Fibroblast of skin of left biceps (primary cell): ENCODE measurements at regions not wholly inside any gene's neighbourhood (a gene's known extent, or its start where the extent isn't known, plus 50 kb on each side); places are given as distances from the start of the nearest gene placed in this dataset.
"Not testable (repeated sequence)": the region's sequence is repeated elsewhere in the genome, so short reads cannot be mapped to it uniquely, and the experiment has no call there.

ENCODE experiments used
- DNase-seq, 2 experiments: peaks; one replicate each; pipeline ENCODE4 v3.0.0-alpha.2; 2013; ENCODE audit warnings: low read depth in 2 of 2

DNA sequence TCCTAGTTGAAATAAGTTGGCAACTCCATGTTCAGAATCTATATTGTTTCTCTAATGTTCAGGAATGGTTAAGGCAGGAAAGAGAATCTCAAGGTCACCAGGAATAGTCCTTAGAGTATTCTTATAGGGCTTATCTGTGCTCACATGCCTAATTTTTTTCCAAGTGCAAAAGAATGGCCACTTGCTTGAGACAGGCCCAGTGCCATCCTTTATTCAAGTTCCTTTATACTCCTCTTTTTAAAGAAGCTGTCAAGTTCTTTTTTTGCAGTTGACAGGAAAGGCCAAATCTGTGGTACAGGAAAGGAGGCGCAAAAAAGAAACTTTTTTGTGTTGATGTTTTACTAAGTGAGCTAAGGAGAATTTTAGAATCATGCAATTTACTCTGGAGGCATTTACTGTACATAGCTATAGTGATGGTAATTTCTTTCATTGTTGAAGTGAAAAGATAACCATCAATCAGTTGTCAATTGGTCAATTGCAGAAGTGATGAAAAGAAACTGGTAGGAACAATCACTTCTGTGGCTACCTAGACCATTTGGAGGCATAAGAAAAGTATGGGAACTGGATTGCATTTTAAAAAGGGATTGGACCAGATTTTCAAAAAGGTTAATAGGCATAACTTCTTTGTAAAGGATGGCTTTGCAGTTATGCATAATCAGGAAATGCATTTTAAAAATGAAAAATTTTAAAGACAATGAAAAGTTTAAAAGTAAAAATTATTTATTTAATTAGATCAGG, 102.5 kb upstream of the SOX2 start:
- DNase-seq = no peak

DNA sequence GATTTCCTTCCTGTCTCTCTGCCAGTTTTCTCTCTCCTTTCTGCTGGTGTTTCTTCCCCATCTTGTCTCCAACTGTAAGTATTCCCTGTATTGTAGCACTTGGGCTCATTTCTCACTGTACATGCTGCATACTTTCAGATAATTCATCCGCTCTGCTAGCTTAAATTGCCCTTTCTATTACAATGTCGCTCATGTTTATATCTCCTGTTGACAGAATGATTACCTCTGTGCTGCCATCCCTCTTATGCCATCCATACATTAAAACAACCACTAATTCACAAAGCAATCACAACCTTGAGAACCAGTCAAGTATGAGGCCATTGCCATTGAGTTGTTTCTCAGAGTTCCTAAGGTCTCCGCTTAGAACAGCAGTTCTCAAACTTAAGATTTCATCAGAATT, 107.5 kb upstream of the SOX2 start:
- DNase-seq = no peak

DNA sequence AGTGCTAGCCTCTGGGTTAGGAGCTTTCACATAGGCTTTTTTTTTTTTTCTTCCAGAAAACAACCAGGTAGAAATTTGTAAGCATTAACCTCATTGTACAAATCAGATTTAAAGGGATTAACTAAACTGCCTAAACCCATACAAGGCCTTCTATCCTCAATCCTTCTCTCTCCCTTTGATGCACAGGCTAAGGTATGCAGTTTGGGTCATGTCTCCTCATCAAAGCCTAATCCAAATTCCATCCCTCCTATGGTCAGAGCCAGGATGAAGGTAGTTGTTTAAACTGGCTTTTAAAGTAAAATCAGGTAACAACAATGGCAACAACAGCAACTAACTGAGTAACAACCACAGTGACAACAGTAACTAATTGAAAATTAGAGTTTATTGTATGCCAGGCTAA, 115.6 kb upstream of the SOX2 start:
- DNase-seq = no peak

DNA sequence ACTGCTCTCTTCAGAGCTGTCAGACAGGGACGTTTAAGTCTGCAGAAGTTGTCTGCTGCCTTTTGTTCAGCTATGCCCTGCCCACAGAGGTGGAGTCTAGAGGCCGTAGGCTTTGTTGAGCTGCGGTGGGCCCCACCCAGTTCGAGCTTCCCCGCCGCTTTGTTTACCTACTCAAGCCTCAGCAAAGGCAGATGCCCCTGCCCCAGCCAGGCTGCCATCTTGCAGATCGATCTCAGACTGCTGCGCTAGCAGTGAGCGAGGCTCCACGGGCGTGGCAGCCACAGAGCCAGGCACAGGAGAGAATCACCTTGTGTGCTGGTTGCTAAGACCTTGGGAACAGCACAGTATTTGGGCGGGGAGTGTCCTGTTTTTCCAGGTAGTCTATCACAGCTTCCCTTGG, 120.8 kb upstream of the SOX2 start:
- DNase-seq = not testable (repeated sequence)

DNA sequence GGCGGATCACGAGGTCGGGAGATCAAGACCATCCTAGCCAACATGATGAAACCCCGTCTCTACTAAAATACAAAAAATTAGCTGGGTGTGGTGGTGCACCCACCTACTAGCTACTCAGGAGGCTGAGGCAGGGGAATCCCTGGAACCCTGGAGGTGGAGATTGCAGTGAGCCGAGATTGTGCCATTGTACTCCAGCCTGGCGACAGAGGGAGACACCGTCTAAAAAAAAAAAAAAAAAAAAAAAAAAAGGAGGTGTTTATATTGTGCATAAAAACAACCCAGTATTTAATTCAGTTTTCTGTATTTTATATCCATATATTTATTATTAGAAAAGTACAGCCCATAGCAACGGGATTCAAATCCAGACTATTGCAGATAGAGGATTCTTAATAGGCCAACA, 129.1 kb upstream of the SOX2 start:
- DNase-seq = no peak

DNA sequence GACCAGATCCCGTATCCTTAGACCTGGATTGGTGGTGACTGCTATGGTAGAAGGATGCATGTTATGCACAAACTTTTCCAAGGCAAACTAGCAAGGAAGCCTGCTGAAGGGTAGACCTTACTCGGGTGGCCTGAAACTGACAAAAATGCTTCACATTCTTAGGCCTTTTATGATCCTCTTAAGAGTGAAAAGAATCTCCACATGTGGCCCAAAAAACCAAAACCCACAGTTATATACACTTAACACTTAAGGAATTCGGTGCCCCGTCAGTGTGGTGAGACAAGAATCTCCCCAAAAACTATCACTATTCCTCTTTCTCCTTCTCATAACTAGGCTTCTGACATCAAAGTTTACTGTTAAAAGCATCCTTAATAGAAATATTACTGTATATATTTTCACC, 130.1 kb upstream of the SOX2 start:
- peak; percentile 5 to 20 for DNase-seq

DNA sequence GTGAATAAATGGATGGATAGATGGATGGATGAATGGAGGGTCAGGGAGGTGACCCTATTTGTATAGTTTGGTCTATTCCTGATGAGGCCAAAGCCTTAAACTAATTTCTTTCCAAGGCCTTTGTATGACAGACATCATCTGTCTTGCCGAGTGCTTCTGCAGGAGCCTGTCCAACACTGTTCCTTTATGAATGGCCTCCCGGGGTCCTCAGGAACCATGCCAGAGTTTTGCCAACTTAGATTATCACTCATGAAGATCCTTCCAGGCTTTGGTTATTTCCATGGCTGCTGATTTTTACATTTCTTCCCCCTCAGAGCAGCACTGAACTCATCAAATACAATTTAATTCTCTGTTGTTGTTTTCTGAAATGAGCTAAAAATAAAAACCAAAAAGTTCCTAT, 133.0 kb upstream of the SOX2 start:
- no peak for DNase-seq

DNA sequence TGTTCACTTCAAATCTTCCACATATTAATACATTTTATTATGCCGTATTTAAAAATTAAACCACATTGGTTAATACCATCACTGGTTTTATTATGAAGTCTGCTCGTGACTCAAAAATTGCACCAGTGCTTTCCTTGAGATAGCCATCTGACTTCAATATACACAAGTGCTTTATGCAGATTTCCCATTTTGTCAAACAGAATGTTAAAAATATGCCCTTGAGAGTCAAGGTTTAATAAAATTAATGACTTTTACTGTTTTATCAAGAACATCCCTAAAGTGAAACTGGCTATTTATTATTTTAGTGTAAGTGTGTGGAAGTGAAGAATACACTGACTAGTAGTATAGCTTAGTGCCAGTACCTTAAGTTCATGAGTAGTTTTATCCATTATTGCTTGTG, 139.3 kb upstream of the SOX2 start:
- no peak for DNase-seq

DNA sequence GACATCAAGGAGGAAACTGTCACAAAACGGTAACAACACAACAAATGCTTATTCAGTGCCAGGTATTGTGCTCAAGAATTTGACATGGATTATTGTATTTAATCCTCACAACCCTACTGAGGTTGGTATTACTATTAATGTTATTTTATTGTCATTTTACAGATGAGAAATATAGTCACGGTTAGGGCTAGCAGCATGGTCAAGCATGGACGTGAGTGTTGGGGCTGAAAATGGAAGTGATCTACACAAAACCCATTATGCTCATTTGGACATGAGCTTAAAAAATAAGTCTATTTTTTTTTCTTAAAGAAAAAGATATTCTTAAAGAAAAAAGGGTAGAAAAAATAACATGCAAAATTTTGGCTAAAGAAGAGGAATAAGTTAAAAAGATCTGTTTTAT, 141.3 kb upstream of the SOX2 start:
- no peak for DNase-seq

DNA sequence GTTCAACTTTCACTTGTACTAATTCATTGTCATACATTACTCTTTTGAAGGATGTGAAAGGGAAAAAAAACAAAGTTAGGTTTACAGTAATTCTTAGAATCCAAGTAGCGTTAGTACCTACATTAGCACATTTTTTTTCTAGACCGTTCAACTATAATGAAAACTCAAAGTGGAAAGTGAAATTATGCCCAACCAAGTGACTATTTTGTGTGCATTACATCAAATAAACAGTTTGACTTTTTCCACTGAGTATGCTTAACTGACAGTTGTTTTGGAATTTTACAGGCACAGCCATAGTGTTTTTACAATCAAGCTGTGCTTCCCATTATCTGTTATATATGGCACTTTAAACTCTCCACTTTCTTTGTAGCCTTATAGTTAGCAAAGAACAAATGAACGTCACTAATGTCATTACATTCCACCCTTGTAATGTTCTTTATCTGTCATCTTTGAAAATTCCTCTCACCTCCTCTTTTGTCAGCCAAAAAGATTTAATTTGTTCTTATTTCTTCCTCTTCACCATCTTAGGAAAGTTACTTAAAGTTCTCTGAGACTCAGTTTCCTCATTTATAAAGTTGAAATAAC, 142.3 kb upstream of the SOX2 start:
- no peak for DNase-seq

DNA sequence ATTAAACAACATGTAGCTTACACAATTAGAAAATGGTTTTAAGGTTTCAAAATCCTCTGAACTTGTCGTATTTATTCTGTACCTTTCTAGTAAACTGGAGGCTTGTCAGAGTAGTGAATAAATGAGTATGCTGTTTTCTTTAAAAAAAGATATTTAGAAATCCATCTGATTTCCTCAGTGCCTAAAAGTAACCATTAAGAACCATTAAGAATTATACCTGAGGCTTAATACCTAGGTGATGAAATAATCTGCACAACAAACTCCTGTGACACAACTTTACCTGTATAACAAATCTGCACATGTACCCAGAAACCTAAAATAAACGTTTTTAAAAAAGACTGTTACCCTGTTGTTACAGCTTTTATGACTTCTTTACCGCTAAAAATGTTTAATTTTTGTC, 143.0 kb upstream of the SOX2 start:
- DNase-seq = no peak

DNA sequence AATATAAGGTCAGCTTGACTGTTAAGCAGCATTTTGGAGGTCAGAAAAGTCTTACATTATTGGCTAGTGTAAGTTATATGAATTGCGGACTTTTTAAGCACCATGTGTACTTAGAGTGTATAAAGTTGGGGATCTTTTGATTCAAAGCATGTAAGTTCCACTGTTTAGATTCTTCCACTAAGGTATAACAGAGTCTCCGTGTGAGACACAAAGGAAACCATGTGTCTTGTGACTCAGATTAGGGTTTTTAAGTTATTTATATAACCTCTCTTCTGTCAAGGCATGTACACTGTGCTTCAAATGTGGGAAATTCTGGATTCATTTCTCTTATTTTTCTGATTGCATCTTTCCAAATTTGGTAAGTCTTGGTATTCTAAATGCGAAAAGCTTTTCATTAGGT, 143.5 kb upstream of the SOX2 start:
- DNase-seq = no peak

DNA sequence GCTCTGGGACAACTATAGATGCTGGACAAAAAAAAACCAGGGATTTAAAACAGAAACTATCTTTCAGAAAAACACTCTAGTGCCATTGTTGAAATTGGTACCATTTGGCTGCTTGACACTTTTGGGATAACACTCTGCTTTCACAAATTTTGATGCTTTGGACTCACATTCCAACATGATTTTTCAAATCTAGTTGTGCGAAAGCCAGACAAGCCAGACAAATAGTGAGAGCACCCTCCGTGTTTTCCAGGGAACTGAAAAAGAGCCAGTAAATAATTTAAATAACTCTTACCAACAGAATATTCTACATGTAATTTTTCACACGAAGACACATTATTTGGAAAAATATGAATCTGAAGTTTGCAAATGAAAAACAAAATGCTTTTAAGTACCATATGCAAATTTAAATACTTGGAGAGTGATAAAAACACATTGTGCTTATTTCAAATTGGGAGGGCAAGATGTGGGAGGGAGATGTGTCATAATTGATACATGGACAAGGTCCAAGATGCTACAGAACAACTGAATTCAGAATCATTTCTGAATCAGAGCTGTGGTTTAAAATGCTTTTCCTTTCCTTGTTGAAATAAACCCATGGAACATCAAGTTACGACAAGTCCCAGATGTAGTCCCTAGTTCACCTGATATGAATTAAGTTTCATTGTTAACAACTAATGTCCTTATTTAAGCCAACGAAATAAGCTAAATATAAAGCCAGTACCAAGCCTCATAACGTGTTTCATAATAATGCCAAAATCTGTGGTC, 144.2 kb upstream of the SOX2 start:
- peak in 1 of 2 experiments; percentile 14 for DNase-seq

DNA sequence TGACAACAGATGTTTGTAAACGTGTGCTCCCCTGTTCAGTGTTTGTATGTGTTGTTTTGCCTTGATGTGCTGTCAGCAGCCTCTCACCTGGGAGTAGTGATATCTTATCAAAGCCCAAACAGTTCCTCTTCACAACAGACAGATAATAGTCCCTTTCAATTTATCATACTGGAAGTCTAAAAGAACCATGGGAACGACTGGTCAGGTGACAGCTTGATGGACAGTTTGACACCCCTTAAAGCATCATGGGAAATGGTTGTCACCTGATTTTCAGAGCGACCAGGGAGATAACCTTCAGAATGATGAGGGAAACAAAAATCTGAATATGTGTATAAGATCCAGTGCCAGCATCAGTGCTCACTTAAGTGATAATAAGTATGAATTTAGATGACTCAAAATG, 146.3 kb upstream of the SOX2 start:
- no peak for DNase-seq

DNA sequence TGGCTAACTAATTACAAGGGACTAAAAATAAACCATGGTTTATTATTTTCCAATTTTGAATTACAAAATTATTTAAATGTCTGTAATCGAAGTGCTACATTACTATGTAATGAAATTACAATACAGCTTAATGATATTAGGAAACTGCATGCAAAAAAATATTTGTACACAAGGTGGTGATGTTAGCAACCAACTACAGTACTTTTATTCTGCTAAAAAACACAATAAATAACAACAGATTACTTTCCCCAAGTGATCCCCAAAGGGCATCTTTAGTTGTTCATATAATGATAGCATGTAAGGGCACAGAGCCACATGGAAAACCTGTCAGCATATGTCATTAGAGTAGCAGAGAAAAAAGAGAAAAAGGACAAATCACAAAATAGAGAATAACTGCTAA, 147.5 kb upstream of the SOX2 start:
- DNase-seq = no peak

DNA sequence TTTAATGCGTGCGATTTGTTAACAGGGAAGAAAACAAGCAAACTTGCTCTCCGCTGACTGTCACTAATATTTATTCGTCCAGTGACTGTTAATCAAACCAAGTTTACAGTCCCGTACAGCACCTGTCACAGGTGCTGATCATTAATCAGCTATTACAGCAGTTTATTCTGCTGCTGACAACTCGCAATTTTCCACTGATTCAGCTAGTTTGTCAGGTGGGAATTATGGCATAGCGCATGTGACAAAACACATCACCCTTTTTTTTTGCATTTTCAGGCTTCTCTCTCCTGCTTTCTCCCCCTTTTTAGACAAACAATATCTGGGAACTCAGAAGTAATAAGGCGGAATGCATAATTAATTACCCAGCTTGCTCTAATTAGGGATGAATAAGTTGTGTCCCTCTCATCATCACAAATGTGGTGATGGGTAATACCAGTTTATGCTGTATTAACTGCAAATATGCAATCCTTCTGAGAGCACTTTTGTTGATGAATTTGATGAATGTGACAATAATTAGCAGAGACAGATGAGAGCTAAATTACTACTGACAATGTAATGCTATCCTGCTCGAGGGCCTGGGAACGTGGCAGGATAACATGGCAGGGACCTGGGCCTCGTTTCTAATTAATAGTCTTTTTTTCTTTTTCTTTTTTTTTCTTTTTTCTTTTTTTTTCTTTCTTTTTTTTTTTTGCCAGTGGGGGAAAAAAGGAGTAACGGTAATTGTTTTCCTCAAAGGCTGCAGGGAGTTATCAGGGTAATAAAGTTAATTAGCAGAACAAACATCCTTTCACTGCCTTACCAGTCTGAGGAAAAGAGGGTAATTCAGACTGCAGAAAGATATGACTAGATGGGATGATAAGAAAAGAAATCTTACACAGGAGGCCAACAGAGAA, 150.3 kb upstream of the SOX2 start:
- DNase-seq = no peak

DNA sequence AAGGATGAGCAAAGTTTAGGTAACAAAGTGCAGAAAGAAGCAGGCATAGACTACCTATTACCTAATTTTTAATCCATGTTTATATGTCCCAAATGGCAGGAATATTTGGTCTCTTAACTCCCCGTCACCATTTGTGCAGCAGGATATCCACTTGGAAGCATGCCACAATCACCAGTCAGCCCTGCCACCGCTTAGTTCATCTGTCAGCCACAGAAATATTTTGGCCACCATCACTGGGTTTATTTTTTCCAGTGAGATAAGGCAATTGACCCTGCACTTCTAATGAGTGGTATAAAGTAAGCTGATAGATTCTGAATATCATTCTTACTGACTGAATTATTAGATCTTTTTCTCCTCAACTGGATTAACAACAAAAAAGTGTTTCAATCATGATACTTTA, 152.9 kb upstream of the SOX2 start:
- DNase-seq = no peak

DNA sequence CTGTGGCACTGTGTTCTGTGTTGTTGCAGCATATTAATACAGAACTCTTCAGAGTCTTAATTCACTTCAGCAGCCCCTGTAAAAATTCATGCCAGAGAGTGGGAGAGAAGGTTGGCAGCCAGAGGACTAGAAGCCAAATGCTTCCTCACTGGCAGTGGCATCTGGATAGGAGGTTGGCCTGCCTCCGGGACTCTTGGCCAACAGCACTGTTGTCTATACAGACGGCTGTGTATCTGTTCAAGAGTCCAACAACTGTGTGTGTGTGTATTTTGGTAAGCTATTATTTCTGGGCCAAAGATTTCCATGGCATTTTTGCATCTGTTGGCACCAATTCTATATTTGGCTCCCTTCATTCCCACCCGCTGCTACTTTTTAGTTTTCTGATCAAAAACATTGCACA, 156.0 kb upstream of the SOX2 start:
- DNase-seq = no peak

DNA sequence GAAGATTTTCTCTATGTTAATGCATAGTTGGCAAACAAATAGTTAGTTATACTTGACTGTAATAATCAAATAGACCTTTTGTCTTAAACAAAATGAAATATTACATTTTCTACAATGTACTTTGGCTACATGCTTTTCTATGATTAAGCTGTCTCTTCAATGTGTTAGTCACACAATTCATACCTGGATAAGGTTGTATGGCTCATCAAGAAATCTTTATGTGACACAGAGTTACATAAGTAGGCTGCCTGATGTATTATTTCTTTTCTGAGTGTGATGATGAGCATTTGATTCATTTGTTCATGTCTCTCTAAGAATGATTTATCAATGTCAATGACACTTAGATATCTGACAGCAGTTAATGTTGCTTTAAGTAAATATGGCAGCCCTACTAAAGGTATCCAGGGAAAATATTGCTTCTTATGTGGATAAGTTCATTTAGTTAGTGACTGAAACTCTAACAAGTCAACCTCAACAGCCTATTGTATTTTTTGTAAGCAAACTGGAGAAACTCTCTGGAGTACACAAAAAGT, 157.4 kb upstream of the SOX2 start:
- no peak for DNase-seq

DNA sequence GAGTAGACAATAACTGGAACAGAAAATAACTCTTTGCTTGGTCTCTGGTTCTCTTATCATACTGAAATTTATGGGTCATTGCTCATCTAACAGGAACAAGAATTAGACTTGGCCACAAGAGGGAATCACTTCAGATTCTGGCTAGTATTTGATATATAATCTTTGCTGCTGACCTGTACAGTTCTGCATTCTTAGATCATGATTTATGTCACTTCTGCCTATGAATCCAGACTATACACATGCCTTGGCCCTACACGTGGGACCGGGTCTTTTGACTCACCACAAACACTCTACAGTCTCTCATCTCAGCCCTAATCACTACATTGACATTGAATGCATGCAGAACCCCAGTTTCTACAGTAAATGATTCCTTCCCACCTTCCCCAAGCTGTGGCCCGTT, 162.5 kb upstream of the SOX2 start:
- no peak for DNase-seq

DNA sequence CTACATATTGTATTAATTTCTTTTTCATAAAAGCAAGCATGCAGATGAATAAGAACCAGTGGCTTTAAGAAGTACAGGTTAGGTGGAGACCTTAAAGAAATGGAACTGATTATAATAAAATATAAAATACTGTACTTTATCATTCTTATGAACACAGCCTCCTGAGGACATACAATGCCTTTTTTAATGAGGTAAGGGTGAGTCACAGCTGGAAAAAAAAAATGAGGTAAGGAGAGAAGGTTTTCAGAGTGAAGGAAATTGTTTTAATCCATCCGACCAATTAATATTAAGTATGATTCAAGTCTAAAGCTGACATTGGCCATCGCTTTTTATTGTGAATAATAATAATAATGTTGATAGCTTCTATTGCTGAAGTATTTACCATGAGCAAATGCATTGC, 170.3 kb upstream of the SOX2 start:
- no peak for DNase-seq

DNA sequence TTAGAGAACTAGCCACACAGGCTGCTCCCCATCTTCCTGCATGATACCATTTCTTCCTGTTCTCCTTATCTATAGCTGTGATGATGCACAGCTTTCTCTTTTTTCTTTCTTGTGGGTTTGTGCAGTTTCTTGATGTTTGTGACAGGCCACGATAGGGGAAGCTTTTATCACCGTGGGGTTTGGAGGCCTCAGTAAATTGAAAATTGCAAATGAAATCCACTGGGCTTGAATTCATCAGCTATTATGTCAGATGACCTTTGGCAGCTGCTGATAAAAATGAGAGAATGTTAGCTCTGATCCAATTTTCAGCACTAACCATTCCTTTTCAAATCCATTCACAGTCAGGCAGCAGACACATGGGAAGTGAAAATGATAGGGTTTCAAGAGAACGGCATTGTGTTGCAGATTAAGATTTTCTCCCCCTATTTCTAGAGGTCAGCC, 176.9 kb upstream of the SOX2 start:
- DNase-seq = no peak
